ENCODE measurements at regions not wholly inside any gene's neighbourhood (a gene's known extent, or its start where the extent isn't known, plus 50 kb on each side); places are given as distances from the start of the nearest gene placed in this dataset.
"Not testable (repeated sequence)": the region's sequence is repeated elsewhere in the genome, so short reads cannot be mapped to it uniquely, and the experiment has no call there.

- Histone ChIP-seq H3K27me3 (ENCODE audit: control insufficient read depth, insufficient read depth, low read length) (no peaks in the 10 kb centered on the region), H3K4me1 (ENCODE audit: control insufficient read depth, insufficient read depth, low read length) (no peaks in the 10 kb centered on the region), H3K9me3 (ENCODE audit: control insufficient read depth, low read length) (no peaks in the 10 kb centered on the region), H3K9ac (ENCODE audit: low read length) (no peak overlapping the region), H3K36me3 (ENCODE audit: control insufficient read depth, insufficient read depth, low read length) (no peaks in the 10 kb centered on the region), H3K4me3 (ENCODE audit: low read length) (no peak overlapping the region)
These were observed 769.6 kb downstream of the CDH11 start for GRCh38 chr16:64352246-64352645.

- no peaks in the 10 kb centered on the region for H3K27me3 ChIP-seq (ENCODE audit: control insufficient read depth, insufficient read depth, low read length)
- no peaks in the 10 kb centered on the region for H3K4me1 ChIP-seq (ENCODE audit: control insufficient read depth, insufficient read depth, low read length)
- H3K4me3 ChIP-seq (ENCODE audit: low read length): no peak overlapping the region
- no peaks in the 10 kb centered on the region for H3K9me3 ChIP-seq (ENCODE audit: control insufficient read depth, low read length)
- H3K9ac ChIP-seq (ENCODE audit: low read length): no peak overlapping the region
- H3K36me3 ChIP-seq (ENCODE audit: control insufficient read depth, insufficient read depth, low read length): no peaks in the 10 kb centered on the region
These were observed 770.7 kb downstream of the CDH11 start for GRCh38 chr16:64351121-64351520.

GRCh38 chr16:64346080-64346479, 775.8 kb downstream of the CDH11 start:
- H3K36me3 ChIP-seq (ENCODE audit: control insufficient read depth, insufficient read depth, low read length): no peaks in the 10 kb centered on the region
- no peaks in the 10 kb centered on the region for H3K9me3 ChIP-seq (ENCODE audit: control insufficient read depth, low read length)
- H3K4me3 ChIP-seq (ENCODE audit: low read length): no peak overlapping the region

GRCh38 chr16:64345142-64345541, 776.7 kb downstream of the CDH11 start:
- H3K36me3 ChIP-seq (ENCODE audit: control insufficient read depth, insufficient read depth, low read length): no peaks in the 10 kb centered on the region
- no peaks in the 10 kb centered on the region for H3K4me1 ChIP-seq (ENCODE audit: control insufficient read depth, insufficient read depth, low read length)
- no peak overlapping the region for H3K4me3 ChIP-seq (ENCODE audit: low read length)
- no peaks in the 10 kb centered on the region for H3K27me3 ChIP-seq (ENCODE audit: control insufficient read depth, insufficient read depth, low read length)
- H3K9ac ChIP-seq (ENCODE audit: low read length): no peak overlapping the region
- H3K9me3 ChIP-seq (ENCODE audit: control insufficient read depth, low read length): no peaks in the 10 kb centered on the region

More at GRCh38 chr16:64346080-64346479, 775.8 kb downstream of the CDH11 start:
- Histone ChIP-seq H3K27me3 (ENCODE audit: control insufficient read depth, insufficient read depth, low read length) (no peaks in the 10 kb centered on the region), H3K4me1 (ENCODE audit: control insufficient read depth, insufficient read depth, low read length) (no peaks in the 10 kb centered on the region), H3K9ac (ENCODE audit: low read length) (no peak overlapping the region)

GRCh38 chr16:64343820-64344443, 777.9 kb downstream of the CDH11 start:
- H3K27me3 ChIP-seq (ENCODE audit: control insufficient read depth, insufficient read depth, low read length); H3K9me3 ChIP-seq (ENCODE audit: control insufficient read depth, low read length); H3K36me3 ChIP-seq (ENCODE audit: control insufficient read depth, insufficient read depth, low read length); H3K4me3 ChIP-seq (ENCODE audit: low read length); H3K9ac ChIP-seq (ENCODE audit: low read length); H3K4me1 ChIP-seq (ENCODE audit: control insufficient read depth, insufficient read depth, low read length): not testable (repeated sequence)

- no peaks in the 10 kb centered on the region for H3K9me3 ChIP-seq (ENCODE audit: control insufficient read depth, low read length)
- no peaks in the 10 kb centered on the region for H3K27me3 ChIP-seq (ENCODE audit: control insufficient read depth, insufficient read depth, low read length)
- H3K36me3 ChIP-seq (ENCODE audit: control insufficient read depth, insufficient read depth, low read length): no peaks in the 10 kb centered on the region
- H3K4me1 ChIP-seq (ENCODE audit: control insufficient read depth, insufficient read depth, low read length): no peaks in the 10 kb centered on the region
- no peak overlapping the region for H3K9ac ChIP-seq (ENCODE audit: low read length)
- H3K4me3 ChIP-seq (ENCODE audit: low read length): no peak overlapping the region
These were observed 778.6 kb downstream of the CDH11 start for GRCh38 chr16:64343061-64343819.

GRCh38 chr16:64341336-64341735, 780.5 kb downstream of the CDH11 start:
- not testable (repeated sequence) for H3K36me3 ChIP-seq (ENCODE audit: control insufficient read depth, insufficient read depth, low read length); H3K27me3 ChIP-seq (ENCODE audit: control insufficient read depth, insufficient read depth, low read length); H3K4me1 ChIP-seq (ENCODE audit: control insufficient read depth, insufficient read depth, low read length); H3K9ac ChIP-seq (ENCODE audit: low read length); H3K4me3 ChIP-seq (ENCODE audit: low read length); H3K9me3 ChIP-seq (ENCODE audit: control insufficient read depth, low read length)

- H3K4me1 ChIP-seq (ENCODE audit: control insufficient read depth, insufficient read depth, low read length): no peaks in the 10 kb centered on the region
These were observed 782.7 kb downstream of the CDH11 start for GRCh38 chr16:64339052-64339770.

GRCh38 chr16:64321881-64322280, 800.0 kb downstream of the CDH11 start:
- Histone ChIP-seq H3K36me3 (ENCODE audit: control insufficient read depth, insufficient read depth, low read length) (no peaks in the 10 kb centered on the region), H3K4me1 (ENCODE audit: control insufficient read depth, insufficient read depth, low read length) (no peaks in the 10 kb centered on the region), H3K4me3 (ENCODE audit: low read length) (no peak overlapping the region), H3K27me3 (ENCODE audit: control insufficient read depth, insufficient read depth, low read length) (no peaks in the 10 kb centered on the region), H3K9me3 (ENCODE audit: control insufficient read depth, low read length) (no peaks in the 10 kb centered on the region), H3K9ac (ENCODE audit: low read length) (no peak overlapping the region)

More at GRCh38 chr16:64339052-64339770, 782.7 kb downstream of the CDH11 start:
- H3K9me3 ChIP-seq (ENCODE audit: control insufficient read depth, low read length): no peaks in the 10 kb centered on the region
- H3K4me3 ChIP-seq (ENCODE audit: low read length): no peak overlapping the region
- no peak overlapping the region for H3K9ac ChIP-seq (ENCODE audit: low read length)
- H3K27me3 ChIP-seq (ENCODE audit: control insufficient read depth, insufficient read depth, low read length): no peaks in the 10 kb centered on the region
- H3K36me3 ChIP-seq (ENCODE audit: control insufficient read depth, insufficient read depth, low read length): no peaks in the 10 kb centered on the region

GRCh38 chr16:64321066-64321465, 800.8 kb downstream of the CDH11 start:
- no peaks in the 10 kb centered on the region for H3K36me3 ChIP-seq (ENCODE audit: control insufficient read depth, insufficient read depth, low read length)
- H3K4me1 ChIP-seq (ENCODE audit: control insufficient read depth, insufficient read depth, low read length): no peaks in the 10 kb centered on the region
- no peaks in the 10 kb centered on the region for H3K9me3 ChIP-seq (ENCODE audit: control insufficient read depth, low read length)
- no peak overlapping the region for H3K4me3 ChIP-seq (ENCODE audit: low read length)
- no peaks in the 10 kb centered on the region for H3K27me3 ChIP-seq (ENCODE audit: control insufficient read depth, insufficient read depth, low read length)
- no peak overlapping the region for H3K9ac ChIP-seq (ENCODE audit: low read length)

- Histone ChIP-seq H3K27me3 (ENCODE audit: control insufficient read depth, insufficient read depth, low read length) (no peaks in the 10 kb centered on the region), H3K36me3 (ENCODE audit: control insufficient read depth, insufficient read depth, low read length) (no peaks in the 10 kb centered on the region), H3K9ac (ENCODE audit: low read length) (no peak overlapping the region), H3K4me1 (ENCODE audit: control insufficient read depth, insufficient read depth, low read length) (no peaks in the 10 kb centered on the region), H3K4me3 (ENCODE audit: low read length) (no peak overlapping the region), H3K9me3 (ENCODE audit: control insufficient read depth, low read length) (no peaks in the 10 kb centered on the region)
These were observed 804.3 kb downstream of the CDH11 start for GRCh38 chr16:64317601-64318000.

- Histone ChIP-seq H3K4me3 (ENCODE audit: low read length) (no peak overlapping the region), H3K36me3 (ENCODE audit: control insufficient read depth, insufficient read depth, low read length) (no peaks in the 10 kb centered on the region), H3K9ac (ENCODE audit: low read length) (no peak overlapping the region), H3K9me3 (ENCODE audit: control insufficient read depth, low read length) (no peaks in the 10 kb centered on the region), H3K27me3 (ENCODE audit: control insufficient read depth, insufficient read depth, low read length) (no peaks in the 10 kb centered on the region), H3K4me1 (ENCODE audit: control insufficient read depth, insufficient read depth, low read length) (no peaks in the 10 kb centered on the region)
These were observed 808.1 kb downstream of the CDH11 start for GRCh38 chr16:64313726-64314125.

Measured in mucosa of stomach (tissue), 1 donor.